SK-N-SH (cell line): ENCODE measurements at regions not wholly inside any gene's neighbourhood (a gene's known extent, or its start where the extent isn't known, plus 50 kb on each side); places are given as distances from the start of the nearest gene placed in this dataset.
A peak's percentile ranks its signal among the peaks of the same experiment; 100 is the strongest.

Source experiments
- CTCF ChIA-PET: fragments of 300-600, 350-600 bp; formaldehyde crosslinking; extraction: SDS; loops from one replicate; lab custom pipeline; 2021; lab: Yijun Ruan, JAX
- POLR2A ChIA-PET: fragments of 350-600 bp; sonication (Branson Sonifier 250); formaldehyde crosslinking; extraction: SDS; loops from one replicate; lab custom pipeline; 2020; ENCODE audit warnings: antibody characterized with exemption, inconsistent platforms; lab: Yijun Ruan, JAX
- DNase-seq: peaks from one replicate; pipeline ENCODE4 v3.0.0; 2012
- H2AFZ ChIP-seq: fragments of 200-600 bp; sonication (generic); 2 replicates; pipeline ENCODE4 v1.8.1; 2016; ENCODE audit warnings: antibody characterized with exemption, mild to moderate bottlenecking, low read depth
- H3F3A ChIP-seq: fragments of 200-600 bp; sonication (generic); replicated peaks from 2 replicates; pipeline ENCODE3; 2016; ENCODE audit warnings: antibody characterized with exemption, mild to moderate bottlenecking; ENCODE audit not compliant: insufficient read depth
- H3K27ac ChIP-seq, 2 experiments: fragments of 200-500 bp in 1 of 2; fragments of 200-600 bp in 1 of 2; sonication (Bioruptor generic) in 1 of 2; sonication (generic), shearing (Covaris generic) in 1 of 2; 2 replicates each; pipeline versions ENCODE4 v1.5.1 to v1.6.1; 2014 to 2016; ENCODE audit warnings: low read depth in 2 of 2, inconsistent platforms in 1 of 2, low read length in 1 of 2, mild to moderate bottlenecking in 1 of 2, mixed read lengths in 1 of 2
- H3K27me3 ChIP-seq: fragments of 200-600 bp; sonication (generic), shearing (Covaris generic); 2 replicates; pipeline ENCODE4 v1.6.1; 2016; ENCODE audit warnings: mixed run types; ENCODE audit not compliant: insufficient read depth
- H3K36me3 ChIP-seq, 2 experiments: fragments of 200-500 bp in 1 of 2; fragments of 200-600 bp in 1 of 2; sonication (Bioruptor generic) in 1 of 2; sonication (generic) in 1 of 2; replicated peaks in 1 of 2; 2 replicates each; pipeline versions ENCODE3 to v1.5.1; 2014 to 2016; ENCODE audit warnings: low read length in 1 of 2, mild to moderate bottlenecking in 1 of 2; ENCODE audit not compliant: insufficient read depth in 2 of 2, control insufficient read depth in 1 of 2
- H3K4me1 ChIP-seq, 2 experiments: fragments of 200-500 bp in 1 of 2; fragments of 200-600 bp in 1 of 2; sonication (Bioruptor generic) in 1 of 2; sonication (generic), shearing (Covaris generic) in 1 of 2; 2 replicates each; pipeline versions ENCODE4 v1.5.1 to v1.6.1; 2014 to 2016; ENCODE audit warnings: low read depth in 1 of 2, low read length in 1 of 2, mixed run types in 1 of 2; ENCODE audit not compliant: insufficient read depth in 2 of 2, control insufficient read depth in 1 of 2
- H3K4me2 ChIP-seq: fragments of 200-600 bp; sonication (generic), shearing (Covaris generic); 2 replicates; pipeline ENCODE4 v1.6.1; 2017; ENCODE audit warnings: mixed run types
- H3K4me3 ChIP-seq, 2 experiments: fragments of 200-500 bp in 1 of 2; fragments of 200-600 bp in 1 of 2; sonication (Bioruptor generic) in 1 of 2; sonication (generic), shearing (Covaris generic) in 1 of 2; 2 replicates each; pipeline versions ENCODE4 v1.5.1 to v1.8.1; 2014 to 2016; ENCODE audit warnings: low read depth in 2 of 2, inconsistent platforms in 1 of 2, low read length in 1 of 2, mild to moderate bottlenecking in 1 of 2, mixed read lengths in 1 of 2, moderate library complexity in 1 of 2
- H3K79me2 ChIP-seq: fragments of 200-600 bp; sonication (generic); 2 replicates; pipeline ENCODE4 v1.8.1; 2017; ENCODE audit warnings: mild to moderate bottlenecking; ENCODE audit not compliant: insufficient read depth
- H3K9ac ChIP-seq: fragments of 200-600 bp; sonication (generic); 2 replicates; pipeline ENCODE4 v1.6.1; 2017; ENCODE audit warnings: mixed run types
- H3K9me2 ChIP-seq: fragments of 200-600 bp; sonication (generic); 2 replicates; pipeline ENCODE4 v1.6.1; 2017; ENCODE audit warnings: mixed run types
- H3K9me3 ChIP-seq: fragments of 200-600 bp; sonication (generic); 2 replicates; pipeline ENCODE4 v1.6.1; 2017; ENCODE audit warnings: mixed run types, mild to moderate bottlenecking, moderate library complexity
- H4K20me1 ChIP-seq: fragments of 200-600 bp; sonication (generic); 2 replicates; pipeline ENCODE4 v1.6.1; 2017; ENCODE audit warnings: mild to moderate bottlenecking, mixed run types; ENCODE audit not compliant: insufficient read depth
- CHD2 ChIP-seq: fragments of 150-350 bp; IDR thresholded peaks from 2 replicates; pipeline ENCODE4 v1.6.1; 2018; ENCODE audit warnings: low read length; ENCODE audit not compliant: partially characterized antibody
- CTCF ChIP-seq: fragments of 200-600 bp; sonication (generic); IDR thresholded peaks from 2 replicates; pipeline ENCODE4 v1.6.1; 2017; ENCODE audit warnings: antibody characterized with exemption, mild to moderate bottlenecking, moderate library complexity
- ELF1 ChIP-seq: IDR thresholded peaks from 2 replicates; pipeline ENCODE4 v1.4.0; 2012
- EP300 ChIP-seq, 2 experiments: IDR thresholded peaks; 2 replicates each; pipeline versions ENCODE4 v1.4.0 to v1.6.1; 2012; ENCODE audit warnings: borderline replicate concordance in 1 of 2, low read depth in 1 of 2, low read length in 1 of 2
- FOSL2 ChIP-seq: IDR thresholded peaks from 2 replicates; pipeline ENCODE4 v1.4.0; 2012; ENCODE audit warnings: low read depth, mild to moderate bottlenecking, moderate library complexity, borderline replicate concordance
- FOXM1 ChIP-seq: IDR thresholded peaks from 2 replicates; pipeline ENCODE4 v1.4.0; 2012; ENCODE audit warnings: low read depth, mild to moderate bottlenecking
- GATA2 ChIP-seq: sonication (generic); formaldehyde crosslinking; IDR thresholded peaks from 2 replicates; pipeline ENCODE4 v1.5.0; 2020; ENCODE audit warnings: mild to moderate bottlenecking, missing genetic modification reagents
- IRF3 ChIP-seq: fragments of 150-350 bp; IDR thresholded peaks from 2 replicates; pipeline ENCODE4 v1.6.1; 2016; ENCODE audit warnings: mild to moderate bottlenecking, low read depth, low read length
- MAX ChIP-seq: IDR thresholded peaks from 2 replicates; pipeline ENCODE4 v1.4.0; 2012; ENCODE audit warnings: low read depth
- MEF2A ChIP-seq: IDR thresholded peaks from 2 replicates; pipeline ENCODE4 v1.4.0; 2012; ENCODE audit warnings: low read depth, borderline replicate concordance
- NRF1 ChIP-seq: IDR thresholded peaks from 2 replicates; pipeline ENCODE4 v1.6.1; 2012; ENCODE audit warnings: low read depth, mild to moderate bottlenecking, low read length
- RAD21 ChIP-seq: IDR thresholded peaks from 2 replicates; pipeline ENCODE4 v1.6.1; 2012; ENCODE audit warnings: mild to moderate bottlenecking, low read length
- SMC3 ChIP-seq: IDR thresholded peaks from 2 replicates; pipeline ENCODE4 v1.6.1; 2012; ENCODE audit warnings: low read depth, low read length, improper control_type of control experiment
- TCF12 ChIP-seq: IDR thresholded peaks from 2 replicates; pipeline ENCODE4 v1.4.0; 2012
- TEAD4 ChIP-seq: IDR thresholded peaks from 2 replicates; pipeline ENCODE4 v1.4.0; 2012; ENCODE audit warnings: mild to moderate bottlenecking, borderline replicate concordance; ENCODE audit not compliant: insufficient read depth
- USF2 ChIP-seq: fragments of 150-350 bp; IDR thresholded peaks from 2 replicates; pipeline ENCODE4 v1.6.1; 2017; ENCODE audit warnings: antibody characterized with exemption, low read length, low read depth, borderline replicate concordance
- YY1 ChIP-seq: IDR thresholded peaks from 2 replicates; pipeline ENCODE4 v1.4.0; 2012; ENCODE audit warnings: low read depth, mild to moderate bottlenecking
- ZBTB33 ChIP-seq: IDR thresholded peaks from 2 replicates; pipeline ENCODE4 v1.4.0; 2012; ENCODE audit warnings: low read depth, borderline replicate concordance
- WGBS: methylation state at CpG from one replicate; pipeline ENCODE4 v1.1.6; 2017; ENCODE audit warnings: low lambda C conversion rate; 5-methylcytosine and 5-hydroxymethylcytosine counted together

GRCh38 chr4:136838607-136839006, 693.7 kb downstream of the PCDH18 start:
- no peak overlapping the region for H3K9ac ChIP-seq
- H2AFZ ChIP-seq = no peak overlapping the region
- CTCF ChIA-PET = interaction anchor here (0.7 to 0.9 kb wide), 2 partner anchors 10 to 12 kb away, joined by 3 to 4 read pairs; no protein-coding TSS in a partner anchor
- TF ChIP-seq SMC3 (no peak), ZBTB33 (no peak), RAD21 (no peak), USF2 (no peak), CHD2 (no peak), YY1 (no peak), MAX (no peak), MEF2A (no peak), ELF1 (no peak), EP300 (IDR thresholded peaks at IDR 0.05; ENCODE audit: borderline replicate concordance in 1 of 2, low read depth in 1 of 2, low read length in 1 of 2) (no peak), FOXM1 (no peak), TCF12 (no peak), NRF1 (no peak), TEAD4 (no peak), GATA2 (no peak), FOSL2 (no peak)
- H3K4me1 ChIP-seq = no peaks in the 10 kb centered on the region
- POLR2A ChIA-PET = no interaction called here
- no peaks in the 10 kb centered on the region for H3K79me2 ChIP-seq
- H3K27me3 ChIP-seq = no peaks in the 10 kb centered on the region
- H3K4me2 ChIP-seq = no peak overlapping the region
- no peaks in the 10 kb centered on the region for H3K36me3 ChIP-seq
- H3F3A ChIP-seq = no peaks in the 10 kb centered on the region
- no peaks in the 10 kb centered on the region for H3K9me2 ChIP-seq
- H3K27ac ChIP-seq = no peak overlapping the region
- no peak overlapping the region for H3K4me3 ChIP-seq
- H3K9me3 ChIP-seq = no peaks in the 10 kb centered on the region
- no peak for DNase-seq
- H4K20me1 ChIP-seq = no peaks in the 10 kb centered on the region

GRCh38 chr4:136831553-136831952, 700.7 kb downstream of the PCDH18 start:
- Histone ChIP-seq H3F3A (no peaks in the 10 kb centered on the region), H3K9me2 (no peaks in the 10 kb centered on the region), H2AFZ (no peak overlapping the region), H4K20me1 (no peaks in the 10 kb centered on the region), H3K4me1 (peaks cover 0 to 5% of the 10 kb centered on the region in 2 experiments; a peak in 1 of 4 replicates), H3K9ac (no peak overlapping the region), H3K36me3 (no peaks in the 10 kb centered on the region), H3K27ac (no peak overlapping the region), H3K79me2 (no peaks in the 10 kb centered on the region), H3K27me3 (no peaks in the 10 kb centered on the region), H3K4me2 (no peak overlapping the region), H3K4me3 (no peak overlapping the region), H3K9me3 (no peaks in the 10 kb centered on the region)
- 47% methylated on average over 3 of the region's 3 CpGs for WGBS
- CTCF ChIA-PET = interaction anchor here (0.7 kb wide), 1 partner anchor 33 kb away, joined by 3 read pairs; no protein-coding TSS in a partner anchor
- DNase-seq = no peak
- POLR2A ChIA-PET = no interaction called here
- no peak for TF ChIP-seq GATA2
- TF ChIP-seq CTCF = peak; percentile 12; the same call in 1 of the 2 replicates
- TF ChIP-seq IRF3 = no peak
- no peak for TF ChIP-seq MAX
